ENCODE measurements at regions not wholly inside any gene's neighbourhood (a gene's known extent, or its start where the extent isn't known, plus 50 kb on each side); places are given as distances from the start of the nearest gene placed in this dataset.

- H3K27me3 ChIP-seq (ENCODE audit: control insufficient read depth in 1 of 2, insufficient read depth in 2 of 2, low read length in 2 of 2): no peaks in the 10 kb centered on the region
- intact Hi-C loops (cut with micrococcal nuclease; ENCODE audit: unreplicated experiment): no loop called here
- no peaks in the 10 kb centered on the region for H3K4me1 ChIP-seq (ENCODE audit: insufficient read depth, low read length)
- in situ Hi-C loops (cut with HindIII; ENCODE audit: extremely low pct_ligation_motif_present, low pct_unique_long_range_greater_than_20kb): no loop called here
- no peak overlapping the region for H3K4me2 ChIP-seq (ENCODE audit: low read depth, low read length)
- CTCF ChIA-PET (ENCODE audit: low intra/inter-chr PET ratio, low total read pairs): no interaction called here
- WGBS (ENCODE audit: low lambda C conversion rate): 60% methylated on average over 16 of the region's 19 CpGs
- H3K9ac ChIP-seq (ENCODE audit: insufficient read depth, low read depth, low read length): no peak overlapping the region
- H3K4me3 ChIP-seq (replicated peaks in 1 of 3; ENCODE audit: insufficient read depth in 1 of 3, low read depth in 2 of 3, low read length in 3 of 3): no peak overlapping the region
- DNase-seq (ENCODE audit: low spot score): no peak
- H3K27ac ChIP-seq (ENCODE audit: extremely low read length, insufficient read depth, low read length): no peak overlapping the region
- TF ChIP-seq ZNF740 (CRISPR knock-in tag; IDR thresholded peaks at IDR 0.05) (no peak), HNF4G (IDR thresholded peaks at IDR 0.05; ENCODE audit: borderline replicate concordance, low read depth, low read length) (no peak), HNF4G (CRISPR knock-in tag; IDR thresholded peaks at IDR 0.05; ENCODE audit: borderline replicate concordance, low read depth) (no peak), SUZ12 (IDR thresholded peaks at IDR 0.05; ENCODE audit: low read depth, low read length) (no peak), MBD4 (IDR thresholded peaks at IDR 0.05; ENCODE audit: borderline replicate concordance, low read length) (no peak), FOXO1 (CRISPR knock-in tag; IDR thresholded peaks at IDR 0.05) (no peak), ZNF75D (CRISPR knock-in tag; IDR thresholded peaks at IDR 0.05; ENCODE audit: borderline replicate concordance) (no peak)
- ATAC-seq: no peak
- BruUV-seq (replicated peaks): no TSS peak
- no peak for FAIRE-seq
- no peak overlapping the region for H2AFZ ChIP-seq (ENCODE audit: low read length)
- no peaks in the 10 kb centered on the region for H4K20me1 ChIP-seq (ENCODE audit: insufficient read depth, low read length)
- no peaks in the 10 kb centered on the region for H3K36me3 ChIP-seq (replicated peaks in 1 of 2; ENCODE audit: control insufficient read depth in 1 of 2, insufficient read depth in 2 of 2, low read length in 2 of 2)
- H3K79me2 ChIP-seq (ENCODE audit: insufficient read depth, low read length): no peaks in the 10 kb centered on the region
- H3K9me3 ChIP-seq (ENCODE audit: low read length): peaks cover 85% of the 10 kb centered on the region
- POLR2A ChIA-PET: no interaction called here
Observed at GRCh38 chr16:59754854-59755253, 1020.7 kb upstream of the GOT2 start.

- WGBS (ENCODE audit: low lambda C conversion rate): 46% methylated on average over 3 of the region's 3 CpGs
- Histone ChIP-seq H3K4me3 (replicated peaks in 1 of 3; ENCODE audit: insufficient read depth in 1 of 3, low read depth in 2 of 3, low read length in 3 of 3) (no peak overlapping the region), H3K36me3 (replicated peaks in 1 of 2; ENCODE audit: control insufficient read depth in 1 of 2, insufficient read depth in 2 of 2, low read length in 2 of 2) (no peaks in the 10 kb centered on the region), H3K9ac (ENCODE audit: insufficient read depth, low read depth, low read length) (no peak overlapping the region), H3K4me2 (ENCODE audit: low read depth, low read length) (no peak overlapping the region), H3K9me3 (ENCODE audit: low read length) (peaks cover 82% of the 10 kb centered on the region), H3K27me3 (ENCODE audit: control insufficient read depth in 1 of 2, insufficient read depth in 2 of 2, low read length in 2 of 2) (no peaks in the 10 kb centered on the region), H3K4me1 (ENCODE audit: insufficient read depth, low read length) (no peaks in the 10 kb centered on the region), H3K27ac (ENCODE audit: extremely low read length, insufficient read depth, low read length) (no peak overlapping the region), H4K20me1 (ENCODE audit: insufficient read depth, low read length) (no peaks in the 10 kb centered on the region), H3K79me2 (ENCODE audit: insufficient read depth, low read length) (no peaks in the 10 kb centered on the region), H2AFZ (ENCODE audit: low read length) (no peak overlapping the region)
- TF ChIP-seq EHMT2 (IDR thresholded peaks at IDR 0.05; ENCODE audit: borderline replicate concordance, low read depth, low read length) (no peak), WIZ (CRISPR knock-in tag; IDR thresholded peaks at IDR 0.05) (no peak), ADNP (CRISPR knock-in tag; IDR thresholded peaks at IDR 0.05) (no peak), E2F5 (CRISPR knock-in tag; conservative IDR thresholded peaks at IDR 0.05) (no peak), SRY (CRISPR knock-in tag; IDR thresholded peaks at IDR 0.05) (no peak), ZBTB8A (CRISPR knock-in tag; IDR thresholded peaks at IDR 0.05; ENCODE audit: borderline replicate concordance, low read depth) (no peak), HMGXB4 (CRISPR knock-in tag; IDR thresholded peaks at IDR 0.05; ENCODE audit: borderline replicate concordance in 1 of 2, low read depth in 1 of 2) (no peak), TAF1 (CRISPR knock-in tag; IDR thresholded peaks at IDR 0.05) (no peak), RAD51 (IDR thresholded peaks at IDR 0.05; ENCODE audit: borderline replicate concordance) (no peak), TCF7 (IDR thresholded peaks at IDR 0.05; ENCODE audit: low read depth) (no peak), ZSCAN25 (CRISPR knock-in tag; IDR thresholded peaks at IDR 0.05) (no peak)
- BruUV-seq (replicated peaks): no TSS peak
- ATAC-seq (no peak), FAIRE-seq (no peak), DNase-seq (ENCODE audit: low spot score) (no peak)
- in situ Hi-C loops (cut with HindIII; ENCODE audit: extremely low pct_ligation_motif_present, low pct_unique_long_range_greater_than_20kb) (no loop called here), intact Hi-C loops (cut with micrococcal nuclease; ENCODE audit: unreplicated experiment) (no loop called here)
- CTCF ChIA-PET (ENCODE audit: low intra/inter-chr PET ratio, low total read pairs): no interaction called here
- POLR2A ChIA-PET: no interaction called here
Observed at GRCh38 chr16:59749662-59750336, 1015.7 kb upstream of the GOT2 start.

Measured in HepG2 (cell line).